ENCODE measurements at regions not wholly inside any gene's neighbourhood (a gene's known extent, or its start where the extent isn't known, plus 50 kb on each side); places are given as distances from the start of the nearest gene placed in this dataset.

DNA sequence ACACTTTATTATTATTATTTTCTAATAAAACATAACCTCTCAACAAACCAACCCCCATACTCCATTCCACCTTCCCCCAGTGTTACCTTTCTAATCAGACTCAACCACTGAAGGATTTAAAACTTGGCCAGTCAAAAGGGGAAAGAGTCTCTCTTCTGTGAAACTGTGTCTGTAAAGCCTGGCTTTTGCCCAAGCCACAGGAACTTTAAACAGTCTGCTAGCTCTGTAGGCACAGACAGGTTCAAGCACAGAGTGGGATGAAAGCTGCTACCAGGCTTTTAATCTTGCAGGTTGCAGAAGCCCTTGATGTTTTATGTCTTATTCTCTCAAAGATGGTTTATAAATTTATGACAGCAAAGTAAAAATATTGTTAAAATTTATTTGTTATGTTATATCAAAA lies 585.7 kb downstream of the TENT5A start:
- TF ChIP-seq, protein P1, sequence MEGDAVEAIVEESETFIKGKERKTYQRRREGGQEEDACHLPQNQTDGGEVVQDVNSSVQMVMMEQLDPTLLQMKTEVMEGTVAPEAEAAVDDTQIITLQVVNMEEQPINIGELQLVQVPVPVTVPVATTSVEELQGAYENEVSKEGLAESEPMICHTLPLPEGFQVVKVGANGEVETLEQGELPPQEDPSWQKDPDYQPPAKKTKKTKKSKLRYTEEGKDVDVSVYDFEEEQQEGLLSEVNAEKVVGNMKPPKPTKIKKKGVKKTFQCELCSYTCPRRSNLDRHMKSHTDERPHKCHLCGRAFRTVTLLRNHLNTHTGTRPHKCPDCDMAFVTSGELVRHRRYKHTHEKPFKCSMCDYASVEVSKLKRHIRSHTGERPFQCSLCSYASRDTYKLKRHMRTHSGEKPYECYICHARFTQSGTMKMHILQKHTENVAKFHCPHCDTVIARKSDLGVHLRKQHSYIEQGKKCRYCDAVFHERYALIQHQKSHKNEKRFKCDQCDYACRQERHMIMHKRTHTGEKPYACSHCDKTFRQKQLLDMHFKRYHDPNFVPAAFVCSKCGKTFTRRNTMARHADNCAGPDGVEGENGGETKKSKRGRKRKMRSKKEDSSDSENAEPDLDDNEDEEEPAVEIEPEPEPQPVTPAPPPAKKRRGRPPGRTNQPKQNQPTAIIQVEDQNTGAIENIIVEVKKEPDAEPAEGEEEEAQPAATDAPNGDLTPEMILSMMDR (IDR thresholded peaks at IDR 0.05; ENCODE audit: low read depth, low read length) = no peak
- no peak for TF ChIP-seq EZH2phosphoT487 (IDR thresholded peaks at IDR 0.05; ENCODE audit: low read depth)
